NCI-H446 treated with DMSO at 0.1 percent for 48 hours (cell line): ENCODE measurements at regions not wholly inside any gene's neighbourhood (a gene's known extent, or its start where the extent isn't known, plus 50 kb on each side); places are given as distances from the start of the nearest gene placed in this dataset.

ENCODE experiments used
- DNase-seq: peaks from one replicate; lab custom pipeline; 2025; lab: John Stamatoyannopoulos, UW

DNA sequence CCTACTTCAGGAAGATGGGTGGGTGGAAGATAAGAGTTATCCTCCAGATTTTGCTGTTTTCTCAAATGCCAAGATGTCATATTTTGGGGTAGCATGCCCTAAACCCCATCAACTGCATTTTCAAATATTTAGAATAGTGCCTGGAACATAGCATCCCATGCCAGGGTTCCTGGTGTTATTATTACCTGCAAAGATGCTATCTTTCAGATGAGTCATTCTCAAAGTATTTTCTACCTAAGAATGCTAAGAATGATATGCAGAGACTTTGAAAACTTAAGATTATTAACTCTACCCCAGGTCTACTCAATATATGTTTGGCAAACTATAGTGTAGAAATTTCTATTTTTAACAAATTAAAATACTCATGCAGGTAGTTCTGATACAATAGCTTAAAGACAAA lies 934.3 kb upstream of the SLIT2 start:
- no peak for DNase-seq

DNA sequence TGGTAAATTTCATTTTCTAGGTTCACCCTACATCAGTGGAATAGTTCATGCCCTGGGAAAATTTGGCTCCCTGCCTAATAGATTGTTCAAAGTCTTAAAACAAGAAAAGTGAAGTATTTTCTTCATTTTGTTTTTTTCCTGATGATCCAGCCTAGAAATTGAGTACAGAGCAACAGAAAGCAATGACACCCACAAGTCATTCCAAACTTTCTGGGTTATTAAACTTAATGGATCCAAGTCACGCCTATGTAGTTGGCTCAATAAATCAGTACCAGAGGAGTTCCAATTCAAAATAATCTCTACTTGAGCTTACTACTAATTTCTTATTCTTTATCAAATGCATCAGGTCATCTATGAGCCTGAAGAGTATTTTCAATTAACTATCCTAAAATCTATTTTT lies 937.6 kb upstream of the SLIT2 start:
- DNase-seq: no peak

DNA sequence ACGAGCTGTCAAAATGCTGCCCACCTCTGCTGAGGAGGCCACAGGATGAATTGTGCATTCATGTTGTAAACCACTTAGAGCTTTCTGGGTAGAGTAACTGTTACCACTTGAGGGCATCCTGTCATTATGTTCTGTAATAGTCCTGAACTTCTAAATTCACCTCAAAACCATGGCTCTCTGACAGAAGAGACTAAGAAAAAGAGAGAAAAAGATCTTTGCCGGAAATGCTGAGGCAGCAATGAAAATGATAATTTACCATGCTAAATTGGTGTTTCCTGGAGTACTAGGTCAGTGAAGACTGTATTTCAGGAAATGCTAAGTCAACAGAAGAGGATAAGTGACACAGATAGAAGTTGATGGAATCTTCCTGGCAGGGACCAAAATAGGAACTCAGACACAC lies 942.3 kb upstream of the SLIT2 start:
- DNase-seq: peak; percentile 2

DNA sequence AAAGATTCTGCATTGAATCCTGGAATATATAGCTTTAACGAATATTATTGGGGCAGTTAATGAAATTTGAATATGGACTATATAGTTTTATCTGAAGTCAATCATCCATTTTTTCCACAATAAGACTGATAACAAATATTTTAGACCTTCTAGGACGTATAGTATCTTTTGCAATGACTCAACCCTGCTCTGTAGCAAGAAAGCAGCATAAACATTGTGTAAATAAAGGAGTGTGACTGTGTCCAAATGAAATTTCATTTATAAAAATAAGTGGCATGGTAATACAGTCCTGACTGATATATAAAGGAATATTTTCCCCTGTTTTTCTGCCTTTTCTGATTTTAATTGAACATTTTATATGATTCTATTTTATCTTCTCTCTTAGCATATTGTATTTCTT lies 947.7 kb upstream of the SLIT2 start:
- DNase-seq: no peak

DNA sequence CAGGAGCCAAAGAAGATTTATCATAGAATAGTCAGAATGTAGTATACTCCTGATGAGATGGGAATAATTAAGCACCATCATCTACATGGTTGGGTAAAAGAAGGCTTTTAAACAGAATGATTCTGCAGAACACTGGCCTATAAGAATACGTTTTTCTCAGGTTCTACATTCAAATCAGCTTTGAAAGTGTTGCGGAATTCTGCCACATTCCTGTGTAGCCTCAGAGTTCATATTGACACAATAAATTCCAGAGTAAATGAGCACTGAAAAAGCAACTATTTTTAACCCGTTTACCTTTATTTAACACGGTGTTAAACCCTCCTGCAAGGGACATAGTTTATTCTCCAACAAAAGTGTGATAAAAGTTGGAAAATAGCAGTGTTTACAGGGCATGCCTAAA lies 950.2 kb upstream of the SLIT2 start:
- DNase-seq: no peak

DNA sequence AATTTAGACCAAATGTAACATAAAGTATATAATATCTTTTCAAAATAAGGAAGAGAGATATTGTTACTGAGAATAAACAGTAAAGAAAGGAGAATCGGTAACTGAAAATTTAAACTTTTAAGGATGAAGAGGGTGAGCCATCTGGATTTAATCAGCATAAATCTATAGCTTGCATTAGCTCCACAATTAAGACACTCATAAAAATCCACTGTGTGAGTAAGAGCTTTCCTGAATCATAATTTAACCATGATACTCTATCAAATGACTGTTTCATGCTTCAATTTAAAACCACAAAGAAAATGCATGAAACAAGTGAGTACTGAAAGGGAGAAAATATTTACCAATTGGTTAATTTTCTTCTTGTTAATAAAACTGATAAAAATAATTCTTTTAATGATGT lies 951.5 kb upstream of the SLIT2 start:
- DNase-seq: no peak

DNA sequence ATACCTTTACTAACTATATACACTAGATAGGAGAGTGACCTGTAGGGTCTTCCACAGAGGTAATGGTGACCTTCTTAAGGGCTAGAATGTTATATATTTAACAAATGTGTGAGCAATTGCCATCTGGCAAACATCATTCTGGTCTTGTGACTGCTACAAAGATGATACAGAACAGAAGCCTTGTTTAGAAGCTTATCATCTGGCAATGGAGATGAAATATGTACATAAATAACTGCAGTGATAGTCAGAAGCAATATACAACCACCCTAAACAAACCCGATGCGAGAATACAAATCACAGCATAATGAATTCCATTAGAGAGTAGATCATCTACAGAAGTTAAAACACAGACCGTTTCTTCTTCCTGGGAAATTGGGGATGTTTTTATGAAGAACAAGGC lies 952.7 kb upstream of the SLIT2 start:
- no peak for DNase-seq

DNA sequence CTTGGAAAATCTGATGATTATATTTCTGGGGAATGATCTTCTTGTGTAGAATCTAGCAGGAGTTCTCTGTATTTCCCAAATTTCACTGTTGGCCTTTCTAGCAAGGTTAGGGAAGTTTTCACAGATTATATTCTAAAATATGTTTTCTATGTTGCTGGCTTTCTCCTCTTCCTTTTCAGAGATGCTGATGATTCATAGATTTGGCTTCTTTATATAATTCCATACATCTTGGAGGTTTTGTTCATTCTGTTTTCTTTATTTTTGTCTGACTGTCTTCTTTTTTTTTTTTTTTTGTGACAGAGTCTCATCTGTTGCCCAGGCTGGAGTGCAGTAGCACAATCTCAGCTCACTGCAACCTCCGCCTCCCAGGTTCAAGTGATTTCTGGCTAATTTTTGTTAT lies 957.9 kb upstream of the SLIT2 start:
- no peak for DNase-seq

DNA sequence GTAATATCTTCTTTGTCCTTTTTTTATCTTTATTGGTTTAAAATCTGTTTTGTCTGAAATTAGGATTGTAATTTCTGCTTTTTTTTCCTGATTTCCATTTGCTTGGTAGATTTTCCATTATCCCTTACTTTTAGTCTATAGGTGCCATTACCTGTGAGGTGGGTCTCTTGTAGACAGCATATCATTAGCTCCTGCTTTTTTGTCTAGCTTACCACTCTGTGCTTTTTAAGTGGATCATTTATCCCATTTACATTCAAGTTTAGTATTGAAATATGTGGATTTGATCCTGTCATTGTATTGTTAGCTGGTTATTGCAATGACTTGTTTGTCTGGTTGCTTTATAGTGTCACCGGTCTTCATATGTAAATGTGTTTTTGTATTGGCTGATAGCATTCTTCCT lies 958.6 kb upstream of the SLIT2 start:
- DNase-seq: no peak

DNA sequence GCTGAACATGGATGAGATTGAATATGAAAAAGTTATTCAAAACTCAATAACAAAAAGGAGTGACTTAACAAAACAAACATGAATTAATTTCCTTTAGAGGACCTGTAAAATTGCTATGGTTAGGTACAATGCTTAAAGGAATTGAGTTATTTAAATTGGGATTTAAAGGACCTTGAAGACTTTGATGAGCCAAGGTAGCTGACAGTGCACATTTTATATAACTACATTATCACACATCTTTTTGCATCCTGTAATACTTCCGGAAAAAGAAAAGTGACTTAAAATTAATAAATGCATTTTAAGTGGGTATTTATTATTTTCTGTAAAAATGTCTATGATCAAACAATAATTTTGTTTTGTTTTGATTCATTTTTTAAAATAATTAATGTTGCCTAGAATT lies 964.8 kb upstream of the SLIT2 start:
- no peak for DNase-seq

DNA sequence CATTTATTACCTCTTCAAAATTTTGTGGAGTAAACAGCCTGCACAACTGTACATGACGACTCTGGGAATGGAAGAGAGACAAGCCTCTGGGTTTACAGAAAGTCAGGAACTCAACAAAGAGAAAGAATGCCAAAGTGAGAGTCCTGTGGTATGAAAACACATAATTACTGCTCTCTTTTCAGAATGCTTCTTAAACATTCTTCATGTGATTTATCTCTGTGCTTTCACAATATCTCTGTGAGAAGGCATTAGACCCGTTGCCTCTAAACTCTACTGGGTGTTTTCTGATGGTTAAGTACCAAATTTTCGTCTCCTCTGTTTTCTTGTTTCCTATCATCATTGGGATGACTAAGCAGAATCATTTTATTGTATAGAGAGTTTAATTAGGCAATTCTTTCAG lies 966.6 kb upstream of the SLIT2 start:
- DNase-seq: no peak

DNA sequence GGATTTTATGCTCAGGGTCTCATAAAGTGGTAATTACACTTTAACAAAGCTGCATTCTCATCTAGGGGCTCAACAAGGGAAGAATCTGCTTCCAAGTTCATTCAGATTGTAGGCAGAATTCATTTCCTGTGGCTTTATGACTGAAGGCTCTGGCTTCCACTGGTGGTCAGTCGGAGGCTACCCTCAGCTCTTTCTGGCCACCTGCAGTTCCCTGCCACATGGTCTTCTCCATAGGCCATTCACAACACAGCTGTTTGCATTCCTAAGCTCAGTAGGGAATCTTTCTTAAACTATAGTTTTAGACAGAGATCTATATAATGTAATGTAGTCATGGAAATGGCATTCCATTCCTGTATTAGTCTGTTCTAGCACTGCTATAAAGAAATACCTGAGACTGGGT lies 973.0 kb upstream of the SLIT2 start:
- no peak for DNase-seq

DNA sequence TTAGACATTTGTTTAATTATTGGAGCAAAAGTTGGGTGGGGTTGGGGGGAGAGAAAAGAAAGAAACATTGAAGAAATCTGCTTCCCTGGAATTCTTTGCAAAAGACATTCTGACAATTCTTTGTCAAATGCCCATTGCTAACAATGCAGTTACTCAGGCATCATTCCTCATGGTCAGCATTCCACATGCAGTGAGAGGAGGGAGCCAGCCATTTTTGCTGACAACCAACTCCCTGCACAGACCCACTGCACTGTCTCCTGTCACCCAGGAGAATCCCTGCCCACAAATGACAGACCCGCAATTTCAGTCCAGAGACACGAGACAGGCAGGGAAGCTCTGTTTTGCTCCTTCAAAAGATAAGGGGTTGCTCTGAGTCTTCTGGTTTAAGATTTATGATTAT lies 985.1 kb upstream of the SLIT2 start:
- DNase-seq: no peak

DNA sequence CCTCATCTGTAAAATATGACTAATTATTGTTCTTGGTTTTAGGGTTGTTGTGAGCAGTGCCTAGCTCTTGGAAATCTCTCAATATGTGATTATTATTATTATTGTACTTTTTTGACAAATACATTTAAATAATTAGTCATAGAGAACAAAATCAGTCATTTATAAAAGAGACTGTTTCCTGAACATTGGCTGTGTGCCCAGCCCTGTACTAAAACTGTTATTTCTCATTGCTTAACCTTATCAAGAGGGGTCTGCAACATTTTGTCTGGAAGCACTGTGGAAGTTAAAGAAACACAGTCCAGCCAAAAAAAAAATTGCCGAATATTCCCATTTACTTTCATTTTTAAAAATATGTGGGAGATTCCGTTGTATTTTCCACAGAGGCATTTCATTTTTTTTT lies 989.2 kb upstream of the SLIT2 start:
- DNase-seq: no peak

DNA sequence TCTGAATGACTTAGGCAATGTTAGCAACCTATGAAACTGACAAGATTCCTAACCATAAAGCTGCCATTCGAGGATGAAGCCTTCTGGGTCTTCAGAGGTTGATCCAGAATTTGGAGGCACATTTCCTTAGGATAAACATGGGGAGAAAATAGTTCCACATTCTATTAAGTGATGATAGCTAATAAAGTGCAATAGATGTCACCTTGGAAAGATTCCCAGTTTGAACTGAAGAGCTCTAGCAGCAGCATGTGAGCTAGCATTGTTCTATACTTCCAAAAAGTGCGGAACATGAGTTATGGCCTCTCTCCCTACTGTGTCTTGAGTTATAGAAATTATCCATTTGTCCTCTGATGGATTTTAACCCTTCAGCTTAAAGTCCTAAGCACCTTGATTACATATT lies 991.4 kb upstream of the SLIT2 start:
- DNase-seq: no peak

DNA sequence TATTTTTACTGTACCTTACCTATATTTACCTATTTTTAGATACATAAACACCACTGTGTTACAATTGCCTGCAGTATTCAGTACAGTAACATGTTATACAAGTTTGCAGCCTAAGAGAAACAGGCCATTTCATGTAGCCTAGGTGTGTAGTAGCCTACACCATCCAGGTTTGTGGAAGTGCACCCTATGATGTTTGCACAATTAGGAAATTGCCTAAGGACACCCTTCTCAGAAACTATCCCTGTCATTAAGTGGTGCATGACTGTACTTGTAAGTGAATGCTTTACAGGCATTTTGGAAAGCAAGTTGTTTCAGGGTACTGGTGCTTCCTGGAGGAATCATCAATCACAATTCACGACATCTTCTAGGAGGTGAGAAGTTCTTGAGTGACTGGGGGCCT lies 991.8 kb upstream of the SLIT2 start:
- DNase-seq: no peak

DNA sequence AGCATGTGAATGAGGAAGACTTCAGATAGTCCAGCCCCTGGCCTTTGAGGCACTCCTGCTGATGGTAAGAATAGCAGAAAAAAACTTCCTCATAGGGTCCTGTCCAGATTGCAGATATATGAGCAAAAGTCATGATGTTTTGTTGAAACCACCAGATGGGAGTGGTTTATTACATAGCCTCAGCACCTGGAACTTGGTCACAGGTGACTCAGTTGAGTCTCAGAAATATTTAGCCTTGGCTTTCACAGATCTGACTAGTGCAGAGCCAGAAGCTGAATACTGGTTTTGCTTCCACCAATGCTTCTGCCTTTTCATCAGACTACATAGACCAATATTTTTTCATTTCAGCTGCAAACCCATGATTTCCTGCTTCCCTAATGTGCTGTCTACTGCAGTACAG lies 994.9 kb upstream of the SLIT2 start:
- DNase-seq: no peak

DNA sequence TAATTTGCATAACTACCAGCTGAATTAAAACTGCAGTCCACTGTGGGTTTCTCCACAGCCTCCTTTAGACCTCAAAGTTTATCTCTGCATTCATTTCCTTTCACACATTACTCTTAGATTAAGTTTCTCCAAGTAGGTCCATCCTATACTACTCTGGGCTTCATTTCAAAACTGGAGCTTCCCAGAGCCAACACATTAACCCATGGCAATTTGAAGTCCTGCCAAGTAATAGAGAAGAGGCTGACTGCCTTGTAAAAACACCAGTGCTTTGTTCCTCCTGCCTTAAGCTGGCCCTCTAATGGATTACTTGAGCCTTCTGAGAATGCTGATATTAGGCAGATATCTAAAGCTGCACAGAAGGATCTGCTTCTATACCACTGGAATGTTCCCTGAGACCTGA lies 997.2 kb upstream of the SLIT2 start:
- DNase-seq: peak; percentile 34

DNA sequence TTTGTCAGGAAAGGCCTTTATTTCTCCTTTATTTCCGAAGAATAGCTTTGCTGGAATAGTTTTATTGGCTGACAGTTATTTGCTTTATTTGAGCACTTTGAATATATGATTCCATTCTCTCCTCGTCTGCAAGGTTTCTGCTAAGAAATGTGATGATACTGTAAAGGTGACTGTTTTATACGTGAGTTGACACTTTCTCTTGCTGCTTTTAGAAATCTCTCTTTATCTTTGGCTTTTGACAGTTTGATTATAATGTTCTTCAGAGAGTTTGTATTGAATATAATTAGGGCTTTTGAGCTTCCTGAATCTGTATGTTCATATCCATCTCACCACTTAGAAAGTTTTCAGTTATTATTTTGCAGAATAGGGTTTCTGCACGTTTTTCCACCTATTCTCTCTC lies 1003.7 kb upstream of the SLIT2 start:
- DNase-seq: no peak

DNA sequence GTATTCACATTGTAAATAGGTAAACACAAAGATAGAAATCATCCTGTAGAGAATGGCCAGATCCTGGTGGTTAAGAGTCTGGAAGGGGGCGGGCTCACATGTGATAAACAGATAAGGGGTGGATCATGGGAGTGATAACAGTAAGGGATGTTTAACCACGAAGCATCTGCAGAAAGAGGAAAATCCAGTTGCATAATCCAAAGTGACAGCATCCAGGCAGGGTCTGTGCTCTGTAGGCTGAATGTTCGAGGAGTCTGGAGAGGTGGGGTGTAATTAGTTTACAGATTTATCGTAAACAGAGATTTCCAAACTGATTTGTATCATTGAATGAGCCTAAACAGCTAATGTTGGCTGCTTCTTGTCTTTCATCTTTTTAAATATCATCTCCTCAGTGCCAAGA lies 1009.8 kb upstream of the SLIT2 start:
- no peak for DNase-seq

DNA sequence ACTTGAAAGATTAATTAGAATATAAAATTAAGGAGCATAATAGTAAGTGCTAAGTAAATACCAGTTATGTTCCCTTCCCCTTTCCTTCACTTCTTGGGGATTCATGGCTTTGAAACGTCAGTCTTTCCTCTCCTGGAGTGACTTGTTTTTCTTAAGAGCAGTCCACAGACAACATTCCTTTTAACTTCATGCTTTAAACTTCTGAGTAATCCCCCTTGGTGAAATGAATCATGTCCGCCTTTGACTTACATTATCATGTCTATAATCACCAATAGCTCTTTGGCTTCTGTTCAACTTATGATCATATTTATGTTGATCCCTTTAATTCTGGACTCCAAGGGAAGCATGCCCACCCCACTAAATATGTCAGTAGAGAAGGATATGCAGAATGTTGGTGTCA lies 1012.1 kb upstream of the SLIT2 start:
- DNase-seq: no peak

DNA sequence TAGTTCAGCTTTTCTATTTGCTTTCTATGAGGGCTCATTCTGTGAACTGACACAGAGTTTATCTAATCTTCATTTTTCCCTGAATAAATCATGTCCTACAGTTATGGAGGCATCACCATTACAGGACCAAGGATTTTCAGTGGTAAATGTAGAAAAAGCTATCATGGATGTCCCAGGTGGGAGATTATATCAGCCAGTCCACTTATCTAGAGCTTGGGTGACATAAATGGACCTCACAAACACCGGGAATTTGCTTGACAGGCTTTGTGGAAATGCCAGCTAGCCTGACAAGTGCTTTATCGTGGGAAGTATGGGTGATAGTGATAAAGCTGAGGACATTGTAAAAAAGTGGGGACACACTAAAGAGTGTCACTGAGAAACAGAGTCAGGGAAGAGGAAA lies 1015.2 kb upstream of the SLIT2 start:
- no peak for DNase-seq

DNA sequence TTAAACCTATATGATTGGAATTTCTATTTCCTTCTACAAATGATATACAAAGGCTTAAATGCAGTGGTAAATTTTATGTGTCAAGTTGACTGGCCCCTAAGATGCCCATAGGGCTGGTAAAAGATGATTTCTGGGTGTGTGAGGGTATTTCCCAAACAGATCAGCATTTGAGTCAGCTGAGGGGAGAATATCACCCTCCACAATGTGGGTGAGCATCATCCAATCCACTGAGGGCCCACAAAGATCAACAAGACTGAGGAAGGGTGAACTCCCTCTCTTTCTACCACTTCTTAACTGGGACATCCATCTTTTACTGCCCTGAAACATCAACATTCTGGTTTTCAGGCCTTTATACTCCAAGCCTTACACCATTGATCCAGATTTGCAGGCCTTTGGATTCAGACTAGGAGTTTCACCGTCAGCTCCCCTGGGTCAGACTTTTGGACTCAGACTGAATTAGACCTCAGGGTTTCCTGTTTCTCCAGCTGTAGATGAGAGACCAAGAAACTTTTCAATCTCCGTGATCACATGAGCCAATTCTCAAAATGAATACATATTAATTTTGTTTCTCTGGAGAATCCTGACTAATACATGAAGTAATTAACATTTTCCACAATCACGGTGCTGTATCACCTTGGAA lies 1020.7 kb upstream of the SLIT2 start:
- no peak for DNase-seq

DNA sequence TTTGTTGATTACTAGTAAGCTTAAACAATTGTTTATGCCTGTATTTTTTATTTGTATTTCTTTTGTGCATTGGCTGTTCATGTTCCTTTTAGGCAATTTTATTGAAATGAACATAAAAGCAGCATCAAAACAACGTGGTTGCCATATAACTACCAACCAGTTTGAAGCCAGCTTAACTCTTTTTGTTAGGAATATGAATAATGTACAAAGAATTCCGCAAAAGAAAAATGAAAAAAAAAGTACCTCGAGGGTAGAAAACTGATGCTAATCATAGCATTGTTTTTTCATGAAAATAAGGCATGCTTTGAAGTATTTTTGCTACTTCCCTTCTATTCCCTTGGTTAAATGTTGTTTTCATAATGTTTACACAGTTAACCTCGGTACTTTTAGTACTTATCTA lies 1024.0 kb upstream of the SLIT2 start:
- no peak for DNase-seq

DNA sequence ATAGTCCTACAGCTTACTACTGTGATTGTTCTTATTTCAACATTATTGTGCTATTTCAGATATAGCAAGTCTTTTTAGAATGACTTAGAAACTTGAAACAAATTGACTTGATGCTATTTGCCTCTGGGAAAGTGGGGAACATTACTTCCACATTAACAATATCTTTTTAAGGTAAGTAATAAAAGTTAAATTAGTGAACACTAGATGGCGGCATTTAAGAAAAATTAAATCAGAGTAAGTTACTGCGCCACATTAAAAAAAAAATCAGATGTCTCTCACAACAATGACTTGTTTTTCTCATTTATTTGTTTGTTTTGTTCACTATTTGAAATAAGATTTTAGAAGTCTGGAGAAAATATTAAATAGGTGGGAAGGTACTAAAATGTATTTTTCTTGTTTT lies 1026.9 kb upstream of the SLIT2 start:
- peak; percentile 19 for DNase-seq
